MM.1S (cell line): ENCODE measurements at regions not wholly inside any gene's neighbourhood (a gene's known extent, or its start where the extent isn't known, plus 50 kb on each side); places are given as distances from the start of the nearest gene placed in this dataset.

Source experiments
- CTCF ChIP-seq: fragments of 300-600 bp; sonication (generic); IDR thresholded peaks from 2 replicates; pipeline ENCODE4 v1.5.1; 2016; ENCODE audit warnings: antibody characterized with exemption, low read length, mixed read lengths
- EZH2 ChIP-seq: fragments of 300-600 bp; sonication (generic); optimal IDR thresholded peaks from 2 replicates; pipeline ENCODE3; 2017; ENCODE audit warnings: low read depth, mild to moderate bottlenecking, antibody characterized with exemption, low read length, mixed read lengths

GRCh38 chr22:22814666-22815396, 72.8 kb upstream of the IGLL5 start:
- TF ChIP-seq CTCF (no peak), EZH2 (no peak)
